ENCODE measurements at regions not wholly inside any gene's neighbourhood (a gene's known extent, or its start where the extent isn't known, plus 50 kb on each side); places are given as distances from the start of the nearest gene placed in this dataset.

DNA sequence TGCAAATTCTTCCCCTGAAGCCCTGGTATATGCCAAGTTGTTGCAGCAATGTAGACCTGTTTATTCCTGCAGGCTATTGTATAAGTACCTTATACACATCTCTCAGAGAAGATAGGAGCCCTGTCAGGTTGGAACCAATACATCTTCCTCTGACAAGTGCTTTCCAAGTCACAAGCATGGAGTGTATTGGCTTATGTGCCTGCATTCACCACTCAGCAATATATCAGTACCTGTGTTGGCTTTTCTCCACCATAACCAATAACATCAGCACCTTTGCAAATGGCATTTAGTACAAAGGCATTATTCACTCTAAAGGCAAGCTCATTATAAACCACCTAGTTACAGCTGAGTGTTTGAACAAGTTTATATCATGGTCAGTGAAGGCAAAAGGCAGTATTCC is 611.7 kb upstream of the CNTN5 start:
- TF ChIP-seq, protein P1, sequence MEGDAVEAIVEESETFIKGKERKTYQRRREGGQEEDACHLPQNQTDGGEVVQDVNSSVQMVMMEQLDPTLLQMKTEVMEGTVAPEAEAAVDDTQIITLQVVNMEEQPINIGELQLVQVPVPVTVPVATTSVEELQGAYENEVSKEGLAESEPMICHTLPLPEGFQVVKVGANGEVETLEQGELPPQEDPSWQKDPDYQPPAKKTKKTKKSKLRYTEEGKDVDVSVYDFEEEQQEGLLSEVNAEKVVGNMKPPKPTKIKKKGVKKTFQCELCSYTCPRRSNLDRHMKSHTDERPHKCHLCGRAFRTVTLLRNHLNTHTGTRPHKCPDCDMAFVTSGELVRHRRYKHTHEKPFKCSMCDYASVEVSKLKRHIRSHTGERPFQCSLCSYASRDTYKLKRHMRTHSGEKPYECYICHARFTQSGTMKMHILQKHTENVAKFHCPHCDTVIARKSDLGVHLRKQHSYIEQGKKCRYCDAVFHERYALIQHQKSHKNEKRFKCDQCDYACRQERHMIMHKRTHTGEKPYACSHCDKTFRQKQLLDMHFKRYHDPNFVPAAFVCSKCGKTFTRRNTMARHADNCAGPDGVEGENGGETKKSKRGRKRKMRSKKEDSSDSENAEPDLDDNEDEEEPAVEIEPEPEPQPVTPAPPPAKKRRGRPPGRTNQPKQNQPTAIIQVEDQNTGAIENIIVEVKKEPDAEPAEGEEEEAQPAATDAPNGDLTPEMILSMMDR (IDR thresholded peaks at IDR 0.05 in 8 of 11, conservative IDR thresholded peaks at IDR 0.05 in 3 of 11) = no peak
- TF ChIP-seq POLR2AphosphoS5 (IDR thresholded peaks at IDR 0.05) = no peak
